HG03066 (cell line): ENCODE measurements at regions not wholly inside any gene's neighbourhood (a gene's known extent, or its start where the extent isn't known, plus 50 kb on each side); places are given as distances from the start of the nearest gene placed in this dataset.

Experiments
- ATAC-seq: cut with Tn5 transposase; IDR thresholded peaks from one replicate; pipeline ENCODE4 v1.9.1; 2021; ENCODE audit warnings: low read depth; ENCODE audit not compliant: unreplicated experiment

DNA sequence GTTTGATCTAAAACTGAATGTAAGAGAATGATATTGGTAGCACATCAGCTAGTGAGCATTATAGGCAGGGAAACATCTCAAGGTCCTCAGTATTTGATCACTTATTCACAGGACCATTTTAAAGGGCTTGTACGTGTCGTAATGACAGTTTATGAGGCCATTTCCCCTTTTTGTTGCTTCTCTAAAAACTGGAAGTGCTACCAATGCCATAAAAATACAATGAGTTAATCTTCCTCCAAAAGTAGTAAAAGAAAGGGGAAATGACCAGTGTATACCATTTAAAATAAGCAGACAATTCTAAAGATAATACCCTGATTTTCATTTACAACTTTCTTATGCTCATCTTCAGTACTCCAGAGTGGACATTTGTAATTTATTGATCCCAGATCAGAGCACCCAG, 285.8 kb upstream of the PCSK5 start:
- no peak for ATAC-seq

DNA sequence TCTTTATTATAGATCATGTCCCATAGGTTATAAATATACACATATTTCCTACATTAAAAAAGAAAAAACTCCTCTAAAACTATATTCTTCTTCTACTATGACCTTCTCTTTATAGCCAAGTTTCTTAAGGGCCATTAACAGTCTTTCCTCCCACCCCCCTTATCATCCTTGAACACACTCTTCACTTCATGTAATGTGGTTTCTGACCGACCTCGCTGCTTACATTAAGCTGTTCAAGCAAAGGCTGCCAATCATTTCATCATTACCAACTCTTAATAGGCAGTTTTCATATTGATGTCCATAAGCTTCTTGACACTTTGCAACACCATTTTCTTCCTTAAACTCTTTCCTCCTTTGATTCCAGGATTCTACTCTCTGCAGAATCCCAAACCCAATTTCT, 283.0 kb upstream of the PCSK5 start:
- ATAC-seq, result no peak

DNA sequence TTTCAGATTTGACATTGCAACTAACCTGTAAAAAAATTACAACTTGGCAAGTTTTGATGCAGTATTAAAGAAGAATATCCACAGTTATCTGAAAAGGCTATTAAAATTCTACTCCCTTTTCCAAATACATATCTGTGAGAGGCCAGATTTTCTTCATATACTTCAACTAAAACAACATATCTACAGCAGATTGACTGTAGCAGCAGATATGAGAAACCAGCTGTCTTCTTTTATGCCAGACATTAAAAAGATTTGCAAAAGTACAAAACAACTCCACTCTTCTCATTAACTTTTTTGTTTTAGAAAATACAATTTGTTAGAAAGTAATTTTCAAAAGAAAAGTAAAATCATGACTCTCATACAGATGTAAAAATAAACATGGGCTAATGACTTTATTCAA, 281.1 kb upstream of the PCSK5 start:
- ATAC-seq, result no peak

DNA sequence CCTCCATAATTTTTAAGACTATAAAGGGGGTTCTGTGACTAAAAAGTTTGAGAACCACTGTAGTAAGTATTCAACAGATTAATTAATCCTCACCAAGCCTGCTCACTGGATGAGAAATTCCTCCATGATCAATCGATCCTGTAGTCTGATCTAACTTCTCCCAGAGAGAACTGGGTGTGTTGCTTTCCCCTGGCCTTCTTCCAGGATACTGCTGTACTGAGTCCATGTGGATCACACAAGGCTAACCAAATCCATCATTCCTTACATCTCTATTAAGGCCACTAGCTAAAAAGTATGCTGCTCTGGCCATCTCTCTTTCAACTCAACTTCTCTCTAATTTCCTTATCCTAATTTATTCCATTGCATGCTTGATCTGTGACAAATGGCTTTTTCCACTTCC, 280.2 kb upstream of the PCSK5 start:
- ATAC-seq, result no peak

DNA sequence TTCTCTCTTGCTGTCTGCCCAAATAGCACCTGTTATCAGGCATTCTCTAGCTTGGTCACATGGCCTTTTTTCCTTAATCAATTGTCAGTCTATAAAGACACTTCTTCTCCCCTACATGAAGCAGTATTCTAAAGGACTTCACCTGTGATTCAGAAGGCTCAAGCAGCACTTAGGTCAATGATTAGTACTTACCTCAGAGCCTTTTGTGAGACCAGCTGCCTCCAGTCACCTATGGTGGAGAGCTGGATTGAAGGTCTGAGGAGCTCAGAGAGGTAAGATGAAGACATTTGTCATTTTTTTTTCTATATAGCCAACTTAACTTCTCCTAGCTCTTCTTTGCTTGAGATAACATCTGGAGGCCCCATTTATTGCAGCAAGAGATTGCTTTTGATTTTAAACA, 278.3 kb upstream of the PCSK5 start:
- no peak for ATAC-seq

DNA sequence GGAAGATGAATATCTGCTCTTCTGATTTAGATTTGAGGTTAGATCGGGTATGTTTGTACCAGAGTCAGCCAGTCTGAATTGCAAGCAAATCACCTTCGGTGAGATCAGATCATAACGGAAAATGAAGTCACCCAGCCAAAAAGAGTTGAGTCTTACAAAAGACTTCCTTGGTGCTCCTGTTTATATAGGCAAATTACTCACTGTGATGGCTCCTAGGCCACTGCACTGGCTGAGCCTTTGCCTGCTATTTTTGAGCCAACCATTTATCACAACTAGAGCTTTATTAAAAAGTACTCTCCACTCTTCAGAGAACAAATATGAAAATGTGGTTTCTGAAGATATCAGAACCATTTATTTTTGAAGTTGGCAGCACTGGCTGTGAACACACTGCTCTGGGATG, 277.7 kb upstream of the PCSK5 start:
- ATAC-seq, result no peak

DNA sequence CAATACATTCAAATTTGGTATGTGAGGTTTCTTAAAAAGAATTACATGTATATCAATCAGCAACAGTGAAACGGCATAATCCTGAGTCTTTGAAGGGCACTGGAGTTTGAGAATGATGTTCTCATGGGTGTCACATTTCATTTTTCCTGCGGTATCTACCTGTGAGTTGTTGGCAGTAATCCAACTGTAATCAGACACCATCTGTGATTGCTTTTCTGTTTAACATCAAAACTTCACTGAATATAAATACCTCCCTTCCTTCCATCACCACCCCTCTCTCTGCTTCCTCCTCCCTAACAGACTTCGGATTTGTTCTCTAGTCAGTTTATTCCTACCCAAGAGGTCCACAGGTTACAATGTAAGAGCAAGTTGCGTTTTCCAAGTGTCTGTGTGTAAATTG, 275.2 kb upstream of the PCSK5 start:
- no peak for ATAC-seq

DNA sequence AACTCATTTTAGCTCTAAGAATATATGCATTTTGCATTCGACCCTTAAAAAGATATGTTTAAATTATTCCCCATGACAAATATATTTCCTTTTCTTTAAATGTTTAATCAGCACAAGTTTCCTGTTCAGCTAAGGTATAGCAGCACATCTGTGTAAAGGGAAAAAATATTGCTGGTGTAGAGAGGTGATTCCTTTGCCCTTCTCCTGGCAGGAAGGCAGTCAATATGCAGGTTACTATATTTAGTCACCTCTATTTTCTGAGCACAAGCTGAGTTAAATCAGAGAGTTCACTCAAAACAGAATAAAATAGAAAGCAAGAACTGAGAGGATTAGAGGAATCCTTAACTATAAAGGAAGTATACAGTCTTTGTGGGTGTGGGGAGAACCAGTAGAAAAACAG, 274.4 kb upstream of the PCSK5 start:
- no peak for ATAC-seq

DNA sequence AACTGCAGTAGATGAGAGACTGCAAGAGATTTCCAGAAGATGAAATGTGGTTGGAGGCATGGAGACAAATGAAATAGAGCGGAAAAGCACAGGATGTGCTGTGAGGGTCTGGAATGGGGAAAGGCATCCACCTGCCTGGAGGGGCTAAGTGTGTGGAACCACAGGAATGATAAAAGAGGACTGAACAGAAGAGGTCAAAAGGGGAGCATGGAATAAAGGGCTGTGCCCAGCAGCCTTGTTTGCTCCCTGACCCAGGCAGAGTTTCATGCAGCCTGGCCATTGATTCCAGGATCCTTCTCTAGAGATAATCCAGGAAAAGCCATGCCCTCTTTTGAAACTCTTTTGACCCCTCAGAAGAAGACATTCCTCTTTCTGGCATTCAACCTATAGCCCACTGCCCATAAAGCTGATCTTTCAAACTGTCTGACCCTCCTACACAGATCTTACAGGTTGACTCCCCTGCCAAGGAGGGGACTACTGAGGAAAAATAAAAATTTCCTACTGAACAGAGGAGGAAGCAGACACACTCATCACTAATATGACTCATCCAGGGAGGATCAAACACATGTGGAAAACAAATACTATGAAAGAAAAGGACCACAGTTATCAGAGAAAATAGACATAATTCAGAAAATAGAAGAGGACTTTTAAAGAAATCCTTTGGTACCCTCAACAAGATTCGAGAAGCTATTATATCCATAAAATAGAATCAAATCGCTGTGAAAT, 273.5 kb upstream of the PCSK5 start:
- no peak for ATAC-seq

DNA sequence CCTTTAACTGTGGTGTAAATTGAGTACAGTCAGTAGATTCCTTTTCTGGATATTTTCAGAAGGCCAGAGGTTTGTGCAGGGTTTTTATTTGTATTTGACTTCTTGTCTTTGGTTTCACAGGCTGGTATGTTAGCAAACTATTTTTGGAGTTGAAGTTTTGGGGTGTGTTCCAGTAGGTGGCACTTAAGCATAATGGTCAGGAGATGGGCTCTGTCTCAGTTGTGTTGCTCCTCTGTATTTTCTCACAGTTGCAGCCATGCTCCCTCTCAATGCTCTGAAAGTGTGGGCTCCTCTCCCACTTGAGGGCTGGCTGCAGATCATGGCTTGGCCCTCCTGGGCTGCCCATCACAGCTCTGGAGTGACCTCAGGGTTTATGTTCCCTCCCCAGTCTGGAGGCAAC, 267.0 kb upstream of the PCSK5 start:
- no peak for ATAC-seq

DNA sequence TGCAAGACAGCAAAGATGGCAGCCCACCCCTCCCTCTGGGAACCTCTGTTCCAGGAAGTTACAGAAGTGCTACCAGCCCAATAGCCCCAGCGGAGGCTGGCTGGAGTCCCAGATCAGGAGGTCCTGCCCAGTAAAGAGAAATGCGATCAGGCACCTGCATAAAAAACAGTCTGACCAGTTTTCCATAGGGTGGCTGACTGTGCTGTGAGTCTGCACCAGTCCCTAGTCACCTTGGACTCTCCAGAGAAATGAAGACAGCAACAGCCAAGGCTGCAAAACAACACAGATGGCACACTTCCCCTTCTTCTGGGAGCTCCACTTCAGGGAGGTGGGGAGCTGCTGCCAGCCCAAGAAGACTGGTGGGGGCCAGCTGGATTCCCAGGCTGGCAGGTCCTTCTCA, 265.5 kb upstream of the PCSK5 start:
- ATAC-seq, result no peak

DNA sequence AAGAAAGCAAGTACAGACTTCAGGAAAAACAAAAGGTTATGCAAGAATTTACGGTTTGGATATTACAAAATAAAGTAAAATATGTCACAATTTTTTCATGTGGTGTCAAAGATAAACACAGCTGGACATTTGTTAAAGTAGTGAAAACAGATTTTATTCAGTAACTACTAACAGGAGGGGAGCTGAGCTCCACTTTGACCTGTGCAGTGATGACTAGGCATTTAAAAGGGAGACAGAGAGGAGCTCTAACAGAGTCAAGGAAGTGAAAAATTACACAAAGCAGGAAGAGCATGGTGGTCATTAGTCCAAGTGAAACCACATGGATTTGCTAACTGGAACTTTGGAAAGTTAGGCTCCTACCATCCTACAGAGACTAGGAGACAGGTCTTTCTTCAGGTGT, 263.6 kb upstream of the PCSK5 start:
- ATAC-seq, result no peak

DNA sequence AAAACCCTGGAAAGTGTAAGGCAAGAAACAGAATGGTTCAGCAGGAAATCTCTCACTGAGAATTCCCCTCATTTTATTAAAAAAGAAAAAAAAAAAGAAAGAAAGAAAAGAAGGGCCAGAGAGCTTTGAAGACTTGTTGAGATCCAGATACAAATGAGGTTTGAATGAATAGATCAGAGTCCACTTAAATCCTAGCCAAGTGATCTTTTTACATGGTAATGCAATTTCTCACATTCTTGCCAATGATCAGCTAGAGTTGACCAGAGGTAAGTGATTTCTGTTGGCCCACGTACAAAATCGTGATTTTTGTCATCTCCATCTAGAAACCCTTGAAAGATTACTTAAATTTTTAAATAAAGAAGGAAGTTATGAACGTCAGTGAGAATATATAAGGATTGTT, 261.5 kb upstream of the PCSK5 start:
- ATAC-seq, result no peak

DNA sequence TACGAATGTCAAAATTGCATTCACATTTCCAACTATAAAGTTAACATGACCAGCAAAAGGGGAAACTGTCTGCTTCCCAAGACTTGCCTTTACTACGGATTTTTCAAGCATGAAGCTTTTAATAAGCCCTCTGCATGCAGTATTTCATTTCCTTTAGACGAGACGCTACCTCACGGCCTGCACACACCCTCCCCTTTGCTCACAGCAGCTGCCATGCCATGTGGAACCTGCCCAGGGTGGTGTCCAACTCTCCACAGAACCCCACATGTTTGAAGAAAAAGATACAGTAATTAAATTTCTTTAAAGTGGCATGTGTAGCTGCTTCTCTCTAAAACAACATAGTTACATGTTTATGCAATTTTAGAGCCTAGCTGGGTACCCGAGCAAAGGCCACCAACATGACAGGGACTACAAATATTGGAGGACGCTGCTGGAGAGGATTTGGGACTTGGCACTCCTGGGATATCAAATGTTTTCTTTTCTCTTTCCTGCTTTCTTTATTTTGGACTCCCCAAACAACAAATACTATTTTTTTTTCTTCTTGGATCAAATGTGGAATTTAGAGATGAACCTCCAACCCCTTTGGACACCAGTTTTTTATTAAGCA, 256.9 kb upstream of the PCSK5 start:
- ATAC-seq, result no peak

DNA sequence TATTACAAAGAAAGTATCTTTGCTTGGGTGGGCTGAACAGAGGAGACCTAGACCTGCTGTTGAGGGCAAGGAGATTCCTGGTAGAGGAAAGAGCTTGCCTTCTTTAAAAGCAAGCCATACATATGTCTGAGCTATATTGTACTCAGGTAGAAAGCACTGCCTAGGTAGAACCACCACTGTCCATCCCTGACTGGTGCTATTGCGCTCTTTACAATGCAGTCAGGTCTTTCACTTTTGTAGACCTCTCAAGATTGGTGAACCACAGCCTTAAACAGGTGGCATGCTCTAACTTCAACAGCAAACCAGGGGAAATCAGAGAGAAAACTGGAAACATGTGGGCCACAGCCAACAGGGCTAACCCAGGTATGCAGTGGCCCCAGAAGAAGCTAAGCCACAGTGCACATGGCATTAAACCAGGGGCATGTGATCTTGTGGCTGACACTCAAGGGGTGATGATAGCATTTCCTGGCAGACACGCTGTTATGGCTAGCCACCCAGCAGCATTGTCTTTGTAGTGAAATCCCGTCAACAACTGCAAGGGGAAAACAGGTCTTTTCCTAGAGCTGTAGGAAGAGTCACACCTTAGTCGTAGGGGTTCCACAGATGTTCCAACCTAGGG, 253.9 kb upstream of the PCSK5 start:
- no peak for ATAC-seq

DNA sequence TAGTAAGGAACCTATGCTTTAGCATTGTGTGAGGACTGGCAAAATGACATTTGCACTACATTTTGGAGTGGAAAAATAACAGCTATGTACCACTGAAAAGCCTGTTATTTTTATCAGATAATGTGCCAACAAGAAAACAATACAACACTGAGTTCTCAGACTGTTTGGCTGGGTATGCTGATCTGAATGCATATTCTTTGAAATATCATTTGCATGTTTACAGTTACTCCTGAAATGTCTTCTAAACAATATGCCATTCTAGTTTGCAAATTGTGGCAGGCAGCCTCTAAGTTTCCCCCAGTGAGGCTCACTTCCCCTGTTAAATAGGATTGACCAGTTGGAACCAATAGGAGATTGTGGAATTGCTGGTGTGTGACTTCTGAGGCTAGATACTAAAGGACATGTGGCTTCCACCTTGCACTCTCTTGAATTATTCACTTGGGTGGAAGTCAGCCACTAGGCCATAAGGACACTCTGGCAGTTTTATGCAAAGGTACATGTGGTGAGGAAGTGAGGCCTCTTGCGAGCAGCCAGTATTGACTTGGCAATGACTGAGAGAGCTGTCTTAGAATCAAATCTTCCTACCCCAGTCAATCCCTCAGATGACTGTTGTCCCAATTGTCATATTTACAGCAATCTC, 250.4 kb upstream of the PCSK5 start:
- ATAC-seq, result no peak

DNA sequence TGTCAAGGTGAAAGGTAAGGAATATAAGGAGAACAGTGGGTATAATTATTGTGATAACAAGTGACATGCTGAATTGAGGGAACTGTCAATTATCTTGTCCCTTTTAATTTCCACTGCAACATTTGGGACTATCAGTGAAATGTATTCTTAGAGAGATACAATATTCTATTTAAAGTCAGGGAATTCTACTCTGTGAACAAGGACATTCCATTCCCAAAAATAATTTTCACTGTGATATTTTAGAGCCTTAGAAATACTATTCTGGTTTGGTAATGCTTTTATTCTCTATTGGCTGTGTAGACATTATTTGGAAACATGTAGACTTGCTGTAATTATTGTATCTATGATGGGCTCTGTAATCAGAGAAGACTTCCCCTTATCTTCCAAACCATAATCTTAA, 248.0 kb upstream of the PCSK5 start:
- ATAC-seq, result no peak

DNA sequence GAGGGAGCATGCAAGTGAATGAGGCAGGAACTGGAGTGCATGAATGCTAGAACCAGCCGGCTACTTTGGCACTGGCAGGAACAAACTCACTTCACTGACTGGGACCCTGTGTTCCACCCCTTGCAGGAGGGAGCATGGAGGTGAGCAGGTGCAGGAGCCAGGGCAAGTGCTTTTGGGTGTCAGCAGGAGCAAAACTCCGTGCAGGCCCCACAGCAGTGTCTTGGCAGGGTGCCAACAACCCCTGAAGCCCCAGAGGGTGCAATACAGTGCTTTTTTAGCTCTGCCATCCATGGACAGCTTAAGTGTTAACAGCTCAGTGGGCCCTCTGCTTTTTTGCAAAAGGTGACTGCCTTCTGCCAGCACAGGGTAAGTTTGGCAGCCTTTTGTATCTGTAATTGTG, 245.8 kb upstream of the PCSK5 start:
- no peak for ATAC-seq

DNA sequence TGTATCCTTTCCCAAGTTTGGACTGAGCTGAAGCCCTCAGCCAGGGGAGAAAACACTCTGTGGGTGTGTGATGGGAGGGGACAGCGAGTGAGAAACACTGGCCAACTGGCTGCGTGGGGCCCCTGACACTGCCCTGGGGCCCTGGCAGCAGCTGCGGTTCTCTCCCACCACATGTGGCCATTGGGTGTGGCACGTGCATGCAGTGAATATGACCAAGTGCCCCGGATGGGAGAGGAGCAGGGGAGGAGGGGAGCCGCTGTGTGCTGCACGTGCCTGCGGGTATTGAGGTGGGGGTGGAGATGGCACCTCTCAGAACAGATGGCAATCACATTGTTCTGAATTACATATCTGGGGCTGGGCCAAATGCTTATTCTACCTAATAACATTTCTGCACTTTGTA, 242.4 kb upstream of the PCSK5 start:
- ATAC-seq, result no peak

DNA sequence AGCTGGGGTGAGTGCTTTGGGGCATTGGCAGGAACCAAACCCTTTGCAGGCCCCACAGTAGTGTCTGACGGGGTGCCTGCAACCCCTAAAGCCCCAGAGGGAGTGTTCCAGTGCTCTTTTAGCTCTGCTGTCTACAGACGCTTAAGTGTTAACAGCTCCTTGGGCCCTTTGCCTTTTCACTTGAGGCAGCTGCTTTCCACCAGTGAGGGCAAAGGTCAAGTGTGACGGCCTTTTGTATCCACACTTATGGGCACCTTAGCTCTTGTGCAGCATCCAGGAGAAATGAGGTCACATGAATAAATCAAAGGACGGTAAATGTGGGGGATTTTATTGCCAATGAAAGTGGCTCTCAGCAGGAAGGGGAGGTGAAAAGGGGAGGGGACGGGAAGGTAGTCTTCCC, 241.4 kb upstream of the PCSK5 start:
- ATAC-seq, result no peak

DNA sequence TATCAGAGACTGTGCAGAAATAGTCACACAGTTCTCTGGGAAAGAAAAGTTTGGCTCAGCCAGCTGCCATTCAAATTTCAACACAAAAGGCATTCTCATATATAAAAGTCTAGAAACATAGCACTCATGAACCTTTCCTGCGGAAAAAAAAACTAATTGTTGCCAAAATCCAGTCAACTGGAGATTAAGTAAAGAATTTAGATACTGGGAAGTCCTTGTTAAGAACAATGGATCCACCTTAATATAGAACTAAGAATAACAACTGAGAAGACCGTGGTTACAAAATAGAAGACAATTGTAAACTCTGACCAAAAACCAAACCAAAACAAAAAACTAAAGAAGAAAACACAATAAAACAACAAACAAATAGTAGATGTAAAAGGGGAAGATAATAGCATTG, 238.8 kb upstream of the PCSK5 start:
- ATAC-seq, result no peak

DNA sequence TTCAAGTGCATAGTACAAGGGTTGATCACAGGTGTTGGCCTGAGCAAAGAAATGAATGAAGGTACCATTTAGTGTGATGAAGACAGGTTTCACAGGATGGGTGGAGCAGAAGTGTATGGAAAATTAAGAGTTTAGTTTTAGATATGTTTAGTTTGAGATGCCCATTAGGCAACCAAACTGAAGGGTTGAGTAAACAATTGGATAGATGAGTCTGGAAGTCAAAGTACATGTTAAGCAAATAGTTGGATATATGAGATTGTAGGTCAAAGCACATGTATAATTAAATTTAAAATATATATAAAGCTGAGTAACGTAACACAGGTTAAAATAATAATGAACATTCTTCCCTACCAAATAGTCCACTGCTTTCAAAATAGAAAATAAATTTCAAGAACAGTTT, 237.1 kb upstream of the PCSK5 start:
- ATAC-seq, result no peak
